ENCODE measurements at regions not wholly inside any gene's neighbourhood (a gene's known extent, or its start where the extent isn't known, plus 50 kb on each side); places are given as distances from the start of the nearest gene placed in this dataset.

GRCh38 chr4:31088600-31089230 is 368.5 kb downstream of the PCDH7 start:
- Histone ChIP-seq H3K4me2 (replicated peaks; ENCODE audit: extremely low read depth, low read length, poor library complexity, severe bottlenecking) (no peak overlapping the region), H3K9ac (ENCODE audit: insufficient read depth, low read length, poor library complexity, severe bottlenecking) (no peak overlapping the region), H3K9me3 (replicated peaks in 1 of 2; ENCODE audit: control insufficient read depth in 1 of 2, insufficient read depth in 1 of 2, low read length in 2 of 2) (no peaks in the 10 kb centered on the region), H2AFZ (ENCODE audit: insufficient read depth, low read depth, low read length, poor library complexity, severe bottlenecking) (no peak overlapping the region), H3K27me3 (ENCODE audit: control insufficient read depth in 2 of 2, insufficient read depth in 2 of 2, low read length in 2 of 2) (no peaks in the 10 kb centered on the region), H3K79me2 (ENCODE audit: insufficient read depth, low read length) (no peaks in the 10 kb centered on the region), H3K36me3 (replicated peaks in 1 of 2; ENCODE audit: control insufficient read depth in 1 of 2, insufficient read depth in 2 of 2, low read length in 2 of 2) (no peaks in the 10 kb centered on the region), H3K27ac (ENCODE audit: low read depth in 1 of 2, low read length in 2 of 2) (no peak overlapping the region), H4K20me1 (ENCODE audit: insufficient read depth, low read length) (no peaks in the 10 kb centered on the region), H3K4me1 (ENCODE audit: control insufficient read depth in 1 of 2, insufficient read depth in 2 of 2, low read length in 2 of 2) (no peaks in the 10 kb centered on the region), H3K4me3 (replicated peaks in 1 of 3; ENCODE audit: low read depth in 2 of 3, low read length in 3 of 3) (no peak overlapping the region)
- WGBS (ENCODE audit: insufficient coverage) = no CpG with 5 or more reads among the region's 3 CpGs
- Mint-ChIP-seq H3K4me3 (no peak overlapping the region), H3K9me3 (peaks cover 0 to 3% (median 0%) of the 10 kb centered on the region in 7 donors), H3K27ac (no peak overlapping the region), H3K4me1 (no peaks in the 10 kb centered on the region), H3K27me3 (ENCODE audit: low read depth in 3 of 3) (no peaks in the 10 kb centered on the region), H3K36me3 (no peaks in the 10 kb centered on the region)
- TF ChIP-seq CTCF (IDR thresholded peaks at IDR 0.05) = no peak
- intact Hi-C loops (cut with micrococcal nuclease) = no loop called here
- DNase-seq = no peak

- Histone ChIP-seq H3K27me3 (ENCODE audit: control insufficient read depth in 2 of 2, insufficient read depth in 2 of 2, low read length in 2 of 2) (no peaks in the 10 kb centered on the region), H3K4me1 (ENCODE audit: control insufficient read depth in 1 of 2, insufficient read depth in 2 of 2, low read length in 2 of 2) (no peaks in the 10 kb centered on the region), H3K4me2 (replicated peaks; ENCODE audit: extremely low read depth, low read length, poor library complexity, severe bottlenecking) (no peak overlapping the region), H3K4me3 (replicated peaks in 1 of 3; ENCODE audit: low read depth in 2 of 3, low read length in 3 of 3) (no peak overlapping the region), H3K27ac (ENCODE audit: low read depth in 1 of 2, low read length in 2 of 2) (no peak overlapping the region), H3K36me3 (replicated peaks in 1 of 2; ENCODE audit: control insufficient read depth in 1 of 2, insufficient read depth in 2 of 2, low read length in 2 of 2) (no peaks in the 10 kb centered on the region), H4K20me1 (ENCODE audit: insufficient read depth, low read length) (no peaks in the 10 kb centered on the region), H2AFZ (ENCODE audit: insufficient read depth, low read depth, low read length, poor library complexity, severe bottlenecking) (no peak overlapping the region), H3K9ac (ENCODE audit: insufficient read depth, low read length, poor library complexity, severe bottlenecking) (no peak overlapping the region), H3K79me2 (ENCODE audit: insufficient read depth, low read length) (no peaks in the 10 kb centered on the region), H3K9me3 (replicated peaks in 1 of 2; ENCODE audit: control insufficient read depth in 1 of 2, insufficient read depth in 1 of 2, low read length in 2 of 2) (no peaks in the 10 kb centered on the region)
- Mint-ChIP-seq H3K9me3 (no peaks in the 10 kb centered on the region), H3K36me3 (no peaks in the 10 kb centered on the region), H3K4me1 (no peaks in the 10 kb centered on the region), H3K4me3 (no peak overlapping the region), H3K27me3 (ENCODE audit: low read depth in 3 of 3) (no peaks in the 10 kb centered on the region), H3K27ac (no peak overlapping the region)
- no peak for DNase-seq
- 89% methylated on average over 1 of the region's 6 CpGs for WGBS (ENCODE audit: insufficient coverage)
- intact Hi-C loops (cut with micrococcal nuclease) = no loop called here
- no peak for TF ChIP-seq CTCF (IDR thresholded peaks at IDR 0.05)
These were observed 369.6 kb downstream of the PCDH7 start for GRCh38 chr4:31089815-31090214.
